ENCODE measurements at regions not wholly inside any gene's neighbourhood (a gene's known extent, or its start where the extent isn't known, plus 50 kb on each side); places are given as distances from the start of the nearest gene placed in this dataset.

GRCh38 chr4:85372966-85373365, 102.0 kb upstream of the ARHGAP24 start:
- no peak for TF ChIP-seq CTCF (IDR thresholded peaks at IDR 0.05)
- Mint-ChIP-seq H3K4me3 (no peak overlapping the region), H3K4me1 (ENCODE audit: low read depth) (no peaks in the 10 kb centered on the region), H3K27me3 (no peaks in the 10 kb centered on the region), H3K27ac (no peak overlapping the region), H3K9me3 (no peaks in the 10 kb centered on the region), H3K36me3 (ENCODE audit: low read depth) (no peaks in the 10 kb centered on the region)
- DNase-seq (no peak), ATAC-seq (no peak)
- POLR2A ChIA-PET: no interaction called here
- CTCF ChIA-PET: interaction anchor here (0.8 kb wide), 1 partner anchor 49 kb away, joined by 3 read pairs; no protein-coding TSS in a partner anchor
- intact Hi-C loops (cut with micrococcal nuclease): no loop called here

GRCh38 chr4:85376285-85376684, 98.7 kb upstream of the ARHGAP24 start:
- ATAC-seq (no peak), DNase-seq (no peak)
- intact Hi-C loops (cut with micrococcal nuclease): no loop called here
- Mint-ChIP-seq H3K9me3 (no peaks in the 10 kb centered on the region), H3K4me1 (ENCODE audit: low read depth) (no peaks in the 10 kb centered on the region), H3K36me3 (ENCODE audit: low read depth) (no peaks in the 10 kb centered on the region), H3K4me3 (no peak overlapping the region), H3K27ac (no peak overlapping the region), H3K27me3 (no peaks in the 10 kb centered on the region)
- no peak for TF ChIP-seq CTCF (IDR thresholded peaks at IDR 0.05)
- POLR2A ChIA-PET: no interaction called here
- CTCF ChIA-PET: no interaction called here

GRCh38 chr4:85381968-85382367, 93.0 kb upstream of the ARHGAP24 start:
- Mint-ChIP-seq H3K36me3 (ENCODE audit: low read depth) (no peaks in the 10 kb centered on the region), H3K27ac (no peak overlapping the region), H3K9me3 (peaks cover 3% of the 10 kb centered on the region), H3K4me1 (ENCODE audit: low read depth) (no peaks in the 10 kb centered on the region), H3K4me3 (no peak overlapping the region), H3K27me3 (no peaks in the 10 kb centered on the region)
- TF ChIP-seq CTCF (IDR thresholded peaks at IDR 0.05): no peak
- ChIA-PET POLR2A (no interaction called here), CTCF (no interaction called here)
- DNase-seq: no peak
- intact Hi-C loops (cut with micrococcal nuclease): no loop called here
- no peak for ATAC-seq

- Mint-ChIP-seq H3K36me3 (ENCODE audit: low read depth) (no peaks in the 10 kb centered on the region), H3K4me3 (no peak overlapping the region), H3K27me3 (no peaks in the 10 kb centered on the region), H3K4me1 (ENCODE audit: low read depth) (no peaks in the 10 kb centered on the region), H3K27ac (no peak overlapping the region), H3K9me3 (peaks cover 8% of the 10 kb centered on the region)
- POLR2A ChIA-PET: no interaction called here
- DNase-seq (no peak), ATAC-seq (no peak)
- intact Hi-C loops (cut with micrococcal nuclease): no loop called here
- CTCF ChIA-PET: no interaction called here
- no peak for TF ChIP-seq CTCF (IDR thresholded peaks at IDR 0.05)
Observed at GRCh38 chr4:85391071-85391470, 83.9 kb upstream of the ARHGAP24 start.

GRCh38 chr4:85391589-85392410, 83.2 kb upstream of the ARHGAP24 start:
- no peak for TF ChIP-seq CTCF (IDR thresholded peaks at IDR 0.05)
- H3K4me3 Mint-ChIP-seq: no peak overlapping the region
- ChIA-PET CTCF (no interaction called here), POLR2A (no interaction called here)
- H3K4me1 Mint-ChIP-seq (ENCODE audit: low read depth): no peaks in the 10 kb centered on the region
- H3K36me3 Mint-ChIP-seq (ENCODE audit: low read depth): no peaks in the 10 kb centered on the region
- intact Hi-C loops (cut with micrococcal nuclease): no loop called here
- ATAC-seq (no peak), DNase-seq (no peak)
- H3K27me3 Mint-ChIP-seq: no peaks in the 10 kb centered on the region
- H3K9me3 Mint-ChIP-seq: peaks cover 6% of the 10 kb centered on the region
- H3K27ac Mint-ChIP-seq: no peak overlapping the region
